ENCODE measurements at regions not wholly inside any gene's neighbourhood (a gene's known extent, or its start where the extent isn't known, plus 50 kb on each side); places are given as distances from the start of the nearest gene placed in this dataset.

DNA sequence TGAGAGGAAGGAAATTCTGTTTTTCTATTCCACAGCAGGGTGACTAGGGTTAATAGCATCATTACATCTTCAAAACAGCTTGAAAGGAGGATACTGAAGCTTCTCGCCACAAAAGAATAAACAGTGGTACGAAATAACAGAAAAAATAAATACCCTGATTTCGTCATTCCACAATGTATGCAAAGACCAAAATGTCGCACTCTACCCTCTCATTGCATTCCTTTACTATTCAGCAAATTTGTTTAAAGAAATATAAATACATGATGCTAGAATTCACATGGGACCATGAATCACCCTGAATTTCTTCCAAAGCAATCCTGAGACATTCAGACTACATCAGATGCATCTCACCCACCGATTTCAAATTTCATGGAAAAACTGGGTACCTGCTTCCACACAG is 112.3 kb upstream of the TOP3B start:
- TF ChIP-seq, protein P1, sequence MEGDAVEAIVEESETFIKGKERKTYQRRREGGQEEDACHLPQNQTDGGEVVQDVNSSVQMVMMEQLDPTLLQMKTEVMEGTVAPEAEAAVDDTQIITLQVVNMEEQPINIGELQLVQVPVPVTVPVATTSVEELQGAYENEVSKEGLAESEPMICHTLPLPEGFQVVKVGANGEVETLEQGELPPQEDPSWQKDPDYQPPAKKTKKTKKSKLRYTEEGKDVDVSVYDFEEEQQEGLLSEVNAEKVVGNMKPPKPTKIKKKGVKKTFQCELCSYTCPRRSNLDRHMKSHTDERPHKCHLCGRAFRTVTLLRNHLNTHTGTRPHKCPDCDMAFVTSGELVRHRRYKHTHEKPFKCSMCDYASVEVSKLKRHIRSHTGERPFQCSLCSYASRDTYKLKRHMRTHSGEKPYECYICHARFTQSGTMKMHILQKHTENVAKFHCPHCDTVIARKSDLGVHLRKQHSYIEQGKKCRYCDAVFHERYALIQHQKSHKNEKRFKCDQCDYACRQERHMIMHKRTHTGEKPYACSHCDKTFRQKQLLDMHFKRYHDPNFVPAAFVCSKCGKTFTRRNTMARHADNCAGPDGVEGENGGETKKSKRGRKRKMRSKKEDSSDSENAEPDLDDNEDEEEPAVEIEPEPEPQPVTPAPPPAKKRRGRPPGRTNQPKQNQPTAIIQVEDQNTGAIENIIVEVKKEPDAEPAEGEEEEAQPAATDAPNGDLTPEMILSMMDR (IDR thresholded peaks at IDR 0.05; ENCODE audit: low read depth, low read length), result no peak
- TF ChIP-seq EZH2phosphoT487 (IDR thresholded peaks at IDR 0.05; ENCODE audit: low read depth), result no peak
